ENCODE measurements at regions not wholly inside any gene's neighbourhood (a gene's known extent, or its start where the extent isn't known, plus 50 kb on each side); places are given as distances from the start of the nearest gene placed in this dataset.

- Histone ChIP-seq H3K4me2 (ENCODE audit: insufficient read depth, low read length) (no peak overlapping the region), H3K27me3 (ENCODE audit: control insufficient read depth in 2 of 2, insufficient read depth in 2 of 2, low read length in 2 of 2) (no peaks in the 10 kb centered on the region), H3K9ac (ENCODE audit: insufficient read depth in 1 of 2, low read depth in 2 of 2, low read length in 2 of 2) (no peak overlapping the region), H3K36me3 (ENCODE audit: control insufficient read depth, insufficient read depth, low read length) (no peaks in the 10 kb centered on the region), H3K4me3 (no peak overlapping the region), H3K4me1 (replicated peaks in 1 of 2; ENCODE audit: control insufficient read depth in 2 of 2, insufficient read depth in 2 of 2, low read length in 2 of 2) (no peaks in the 10 kb centered on the region), H3K9me1 (ENCODE audit: control insufficient read depth, insufficient read depth, low read length) (no peaks in the 10 kb centered on the region), H2AFZ (ENCODE audit: low read depth, low read length) (no peak overlapping the region), H3K9me3 (replicated peaks; ENCODE audit: control insufficient read depth, insufficient read depth, low read depth, low read length) (no peaks in the 10 kb centered on the region), H3K27ac (ENCODE audit: extremely low read depth, low read depth, low read length) (no peak overlapping the region), H3K79me2 (ENCODE audit: control insufficient read depth, insufficient read depth, low read length) (no peaks in the 10 kb centered on the region), H4K20me1 (replicated peaks; ENCODE audit: control insufficient read depth, insufficient read depth, low read length) (no peaks in the 10 kb centered on the region)
- ATAC-seq (no peak), FAIRE-seq (no peak), DNase-seq (ENCODE audit: extremely low read depth in 1 of 4, low spot score in 3 of 4) (no peak)
- POLR2A ChIA-PET: no interaction called here
- WGBS (ENCODE audit: insufficient coverage, low coverage, missing lambda C conversion rate): 4% methylated on average over 3 of the region's 3 CpGs
- BruUV-seq (replicated peaks): no TSS peak
- TF ChIP-seq ZBTB43 (CRISPR knock-in tag; IDR thresholded peaks at IDR 0.05): no peak
- no peak for TF ChIP-seq ARNT (IDR thresholded peaks at IDR 0.05)
- TF ChIP-seq ZNF57 (CRISPR knock-in tag; IDR thresholded peaks at IDR 0.05): no peak
- no peak for TF ChIP-seq ZNF232 (CRISPR knock-in tag; IDR thresholded peaks at IDR 0.05)
- TF ChIP-seq ZNF436 (CRISPR knock-in tag; IDR thresholded peaks at IDR 0.05): no peak
- TF ChIP-seq PCBP1 (IDR thresholded peaks at IDR 0.05; ENCODE audit: low read depth, low read length, poor library complexity, severe bottlenecking): no peak
- TF ChIP-seq EZH2 (IDR thresholded peaks at IDR 0.05; ENCODE audit: borderline replicate concordance, low read depth, low read length): no peak
- TF ChIP-seq DACH1 (IDR thresholded peaks at IDR 0.05; ENCODE audit: partially characterized antibody): no peak
- intact Hi-C loops (cut with micrococcal nuclease): no loop called here
- in situ Hi-C loops (cut with MboI): no loop called here
- CTCF ChIA-PET (ENCODE audit: low intra/inter-chr PET ratio): no interaction called here
Measured at GRCh38 chr1:232538224-232538942, 91.5 kb downstream of the SIPA1L2 start.

Data from K562 (cell line).